Neural crest cell (in vitro differentiated cells): ENCODE measurements at regions not wholly inside any gene's neighbourhood (a gene's known extent, or its start where the extent isn't known, plus 50 kb on each side); places are given as distances from the start of the nearest gene placed in this dataset.

Source experiments
- DNase-seq: peaks from one replicate; pipeline ENCODE4 v3.0.0; 2021; ENCODE audit warnings: low read depth, mixed read lengths, low spot score
- H3K27ac Mint-ChIP-seq: one replicate; pipeline ENCODE4 v1.8.0; 2021; ENCODE audit warnings: mild to moderate bottlenecking, mixed read lengths; ENCODE audit not compliant: unreplicated experiment
- H3K27me3 Mint-ChIP-seq: 2 replicates; pipeline ENCODE4 v1.8.0; 2021; ENCODE audit warnings: low read depth, mild to moderate bottlenecking, mixed read lengths
- H3K36me3 Mint-ChIP-seq: 2 replicates; pipeline ENCODE4 v1.8.0; 2021; ENCODE audit warnings: low read depth, mild to moderate bottlenecking, mixed read lengths
- H3K4me1 Mint-ChIP-seq: 2 replicates; pipeline ENCODE4 v1.8.0; 2021; ENCODE audit warnings: mixed read lengths
- H3K4me3 Mint-ChIP-seq: one replicate; pipeline ENCODE4 v1.8.0; 2021; ENCODE audit warnings: mild to moderate bottlenecking, mixed read lengths
- H3K9me3 Mint-ChIP-seq: 2 replicates; pipeline ENCODE4 v1.8.0; 2021; ENCODE audit warnings: mixed read lengths
- TF ChIP-seq, protein P1 (sequence below): fragments of 200-600 bp; sonication (generic); conservative IDR thresholded peaks from 2 replicates; pipeline ENCODE4 v1.5.0; 2021; ENCODE audit warnings: antibody characterized with exemption, mild to moderate bottlenecking

DNA sequence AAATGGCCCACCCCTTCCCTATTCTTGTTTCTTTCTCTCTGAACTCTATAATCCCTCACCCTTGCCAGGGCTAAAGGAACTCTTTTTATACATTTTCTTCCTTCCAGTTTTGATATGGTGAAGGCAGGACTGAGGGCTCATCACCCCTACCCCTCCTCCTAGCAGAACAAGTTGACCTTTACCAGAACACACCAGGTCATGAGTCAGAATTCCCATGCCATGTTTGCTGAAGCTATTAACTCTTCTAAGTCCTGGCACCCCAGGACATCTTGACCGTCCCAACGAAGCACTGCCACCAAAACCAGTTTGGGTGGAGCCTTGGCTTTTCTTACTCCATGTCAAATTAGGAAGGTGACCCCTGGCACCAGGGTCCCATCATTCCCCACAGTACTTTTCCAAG is 57.5 kb upstream of the DYNLT3 start:
- no peak for DNase-seq
- Mint-ChIP-seq H3K36me3 (no peaks in the 10 kb centered on the region), H3K9me3 (peaks cover 8% of the 10 kb centered on the region), H3K4me1 (no peaks in the 10 kb centered on the region), H3K4me3 (no peak overlapping the region), H3K27me3 (peaks cover 26% of the 10 kb centered on the region), H3K27ac (no peak overlapping the region)
- TF ChIP-seq, protein P1, sequence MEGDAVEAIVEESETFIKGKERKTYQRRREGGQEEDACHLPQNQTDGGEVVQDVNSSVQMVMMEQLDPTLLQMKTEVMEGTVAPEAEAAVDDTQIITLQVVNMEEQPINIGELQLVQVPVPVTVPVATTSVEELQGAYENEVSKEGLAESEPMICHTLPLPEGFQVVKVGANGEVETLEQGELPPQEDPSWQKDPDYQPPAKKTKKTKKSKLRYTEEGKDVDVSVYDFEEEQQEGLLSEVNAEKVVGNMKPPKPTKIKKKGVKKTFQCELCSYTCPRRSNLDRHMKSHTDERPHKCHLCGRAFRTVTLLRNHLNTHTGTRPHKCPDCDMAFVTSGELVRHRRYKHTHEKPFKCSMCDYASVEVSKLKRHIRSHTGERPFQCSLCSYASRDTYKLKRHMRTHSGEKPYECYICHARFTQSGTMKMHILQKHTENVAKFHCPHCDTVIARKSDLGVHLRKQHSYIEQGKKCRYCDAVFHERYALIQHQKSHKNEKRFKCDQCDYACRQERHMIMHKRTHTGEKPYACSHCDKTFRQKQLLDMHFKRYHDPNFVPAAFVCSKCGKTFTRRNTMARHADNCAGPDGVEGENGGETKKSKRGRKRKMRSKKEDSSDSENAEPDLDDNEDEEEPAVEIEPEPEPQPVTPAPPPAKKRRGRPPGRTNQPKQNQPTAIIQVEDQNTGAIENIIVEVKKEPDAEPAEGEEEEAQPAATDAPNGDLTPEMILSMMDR: no peak

DNA sequence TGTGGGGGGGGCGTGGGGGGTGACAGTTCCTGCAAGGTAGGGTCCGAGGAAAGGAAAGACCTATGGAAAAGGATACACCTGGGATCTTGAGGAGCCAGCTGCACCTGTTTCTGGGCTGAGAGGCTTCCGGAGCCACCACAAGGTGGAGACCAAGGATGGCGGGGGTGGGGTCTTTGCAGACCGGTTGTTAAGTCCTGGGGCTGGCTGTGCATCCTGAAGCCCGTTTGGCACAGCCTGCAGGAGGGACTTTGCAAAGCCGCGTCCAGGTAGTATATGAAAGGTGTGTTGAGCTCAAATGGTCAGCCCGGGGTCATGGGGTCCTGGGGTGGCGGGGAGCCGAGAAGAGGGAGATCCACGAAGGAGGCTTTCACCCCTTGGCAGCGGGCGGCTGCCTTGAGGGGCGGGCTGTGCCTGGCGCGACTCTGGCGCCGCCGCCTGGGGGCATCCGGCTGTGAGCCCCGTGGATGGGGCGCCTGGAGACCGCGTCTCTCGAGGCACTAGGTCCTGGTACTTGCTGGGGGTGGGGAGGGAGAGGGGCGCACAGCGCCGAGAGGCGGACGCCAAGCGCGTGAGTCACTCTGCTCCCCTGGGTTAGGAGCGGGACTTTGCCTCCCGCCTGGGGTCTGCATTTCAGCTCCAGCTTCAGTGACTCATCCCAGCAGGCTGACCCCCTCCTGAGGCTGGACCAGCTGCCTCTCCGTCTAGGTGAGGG is 58.2 kb upstream of the DYNLT3 start:
- Mint-ChIP-seq H3K9me3 (peaks cover 8% of the 10 kb centered on the region), H3K36me3 (no peaks in the 10 kb centered on the region), H3K4me1 (no peaks in the 10 kb centered on the region), H3K4me3 (peak overlapping the region; percentile 61), H3K27ac (no peak overlapping the region), H3K27me3 (peaks cover 26% of the 10 kb centered on the region)
- DNase-seq: peak; percentile 4
- TF ChIP-seq, protein P1: no peak

DNA sequence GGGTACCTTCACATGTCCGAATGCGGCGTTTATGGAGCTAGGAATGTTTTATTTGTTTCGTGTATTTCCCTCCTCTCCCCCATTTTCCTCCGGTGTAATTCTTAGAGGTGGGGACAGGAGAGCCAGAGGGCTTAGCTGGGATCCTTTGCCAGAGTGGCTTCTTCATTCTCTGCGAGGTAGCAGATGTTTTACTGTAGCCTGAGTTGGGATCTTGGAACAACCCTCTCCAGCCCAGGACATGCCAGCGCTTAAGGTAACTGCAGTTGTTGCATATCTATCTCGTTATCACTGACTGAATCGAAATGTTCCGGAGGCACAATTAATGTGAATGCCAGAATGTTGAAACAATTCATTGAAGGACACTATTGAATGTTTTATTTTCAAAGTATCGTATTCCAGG is 59.0 kb upstream of the DYNLT3 start:
- H3K36me3 Mint-ChIP-seq: no peaks in the 10 kb centered on the region
- H3K27me3 Mint-ChIP-seq: peaks cover 26% of the 10 kb centered on the region
- no peaks in the 10 kb centered on the region for H3K4me1 Mint-ChIP-seq
- DNase-seq: no peak
- peaks cover 8% of the 10 kb centered on the region for H3K9me3 Mint-ChIP-seq
- TF ChIP-seq, protein P1: no peak
- no peak overlapping the region for H3K27ac Mint-ChIP-seq
- H3K4me3 Mint-ChIP-seq: peak overlapping the region; percentile 61

DNA sequence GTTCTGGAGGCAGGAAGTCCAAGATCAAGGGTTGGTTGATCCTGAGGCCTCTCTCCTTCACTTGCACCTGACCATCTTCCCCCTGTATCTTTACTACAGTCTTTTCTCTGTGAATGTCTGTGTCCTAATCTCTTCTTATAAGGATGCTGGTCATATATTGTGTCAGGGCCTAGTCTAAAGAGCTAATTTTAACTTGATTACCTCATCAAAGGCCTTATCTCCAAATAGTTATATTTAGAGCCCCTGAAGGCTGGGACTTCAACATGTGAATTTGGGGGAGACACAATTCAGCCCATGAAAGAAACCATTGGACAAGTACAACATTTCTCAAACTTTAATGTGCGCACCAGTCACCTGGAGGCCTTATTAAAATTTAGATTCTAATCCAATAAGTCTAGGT is 62.8 kb upstream of the DYNLT3 start:
- TF ChIP-seq, protein P1: no peak
- peaks cover 20% of the 10 kb centered on the region for H3K27me3 Mint-ChIP-seq
- H3K36me3 Mint-ChIP-seq: no peaks in the 10 kb centered on the region
- H3K4me3 Mint-ChIP-seq: no peak overlapping the region
- DNase-seq: no peak
- H3K27ac Mint-ChIP-seq: no peak overlapping the region
- peaks cover 2% of the 10 kb centered on the region for H3K9me3 Mint-ChIP-seq
- H3K4me1 Mint-ChIP-seq: no peaks in the 10 kb centered on the region

DNA sequence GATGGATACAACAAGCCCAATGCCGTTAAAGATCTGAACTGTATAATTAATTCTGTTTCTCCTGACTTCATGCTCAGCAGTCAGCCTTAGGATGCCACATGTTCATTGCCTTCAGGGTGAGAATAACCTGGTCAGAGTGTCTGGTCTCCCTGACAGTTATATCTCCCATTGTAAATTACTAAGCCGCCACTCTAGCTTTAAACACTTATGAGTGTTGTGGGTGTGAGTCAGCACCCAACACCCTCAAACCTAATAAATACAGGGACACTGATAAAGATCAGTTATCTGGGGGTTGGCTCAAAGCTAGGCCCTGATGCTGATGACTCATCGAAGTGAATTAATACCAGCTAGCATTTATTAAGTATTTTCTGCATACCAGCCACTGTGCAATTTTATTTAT is 64.9 kb upstream of the DYNLT3 start:
- DNase-seq: no peak
- Mint-ChIP-seq H3K4me1 (no peaks in the 10 kb centered on the region), H3K4me3 (no peak overlapping the region), H3K36me3 (no peaks in the 10 kb centered on the region), H3K27me3 (peaks cover 3% of the 10 kb centered on the region), H3K27ac (no peak overlapping the region), H3K9me3 (peaks cover 2% of the 10 kb centered on the region)
- TF ChIP-seq, protein P1: no peak
